GM19468 (cell line): ENCODE measurements at regions not wholly inside any gene's neighbourhood (a gene's known extent, or its start where the extent isn't known, plus 50 kb on each side); places are given as distances from the start of the nearest gene placed in this dataset.
"Not testable (repeated sequence)": the region's sequence is repeated elsewhere in the genome, so short reads cannot be mapped to it uniquely, and the experiment has no call there.

Experiments
- ATAC-seq: cut with Tn5 transposase; IDR thresholded peaks from one replicate; pipeline ENCODE4 v1.9.1; 2021; ENCODE audit warnings: mild to moderate bottlenecking, moderate library complexity, moderate number of reproducible peaks; ENCODE audit not compliant: unreplicated experiment; ENCODE audit errors: extremely low read depth

- no peak for ATAC-seq
These were observed 449.6 kb upstream of the CDH20 start for GRCh38 chr18:60883587-60883986.

DNA sequence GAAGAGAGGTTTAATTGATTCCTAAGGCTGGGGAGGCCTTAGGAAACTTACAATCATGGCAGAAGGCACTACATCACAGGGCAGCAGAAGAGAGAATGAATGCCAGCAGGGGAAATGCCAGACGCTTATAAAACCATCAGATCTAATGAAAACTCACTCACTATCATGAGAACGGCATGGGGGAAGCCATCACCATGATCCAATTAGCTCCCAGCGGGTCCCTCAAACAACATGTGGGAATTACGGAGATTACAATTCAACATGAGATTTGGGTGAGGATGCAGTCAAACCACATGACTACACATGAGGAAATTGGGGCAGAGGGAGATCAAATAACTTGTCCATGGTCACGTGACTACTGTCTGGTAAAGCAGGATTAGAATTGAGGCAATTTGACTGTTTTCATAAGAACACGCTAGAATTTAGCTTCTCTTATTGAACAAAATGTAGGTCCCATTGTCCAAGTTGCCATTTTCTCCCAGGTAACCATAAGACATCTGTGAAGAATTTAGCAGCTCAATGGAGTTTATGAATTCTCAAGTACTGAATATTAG is 445.1 kb upstream of the CDH20 start:
- ATAC-seq: no peak

DNA sequence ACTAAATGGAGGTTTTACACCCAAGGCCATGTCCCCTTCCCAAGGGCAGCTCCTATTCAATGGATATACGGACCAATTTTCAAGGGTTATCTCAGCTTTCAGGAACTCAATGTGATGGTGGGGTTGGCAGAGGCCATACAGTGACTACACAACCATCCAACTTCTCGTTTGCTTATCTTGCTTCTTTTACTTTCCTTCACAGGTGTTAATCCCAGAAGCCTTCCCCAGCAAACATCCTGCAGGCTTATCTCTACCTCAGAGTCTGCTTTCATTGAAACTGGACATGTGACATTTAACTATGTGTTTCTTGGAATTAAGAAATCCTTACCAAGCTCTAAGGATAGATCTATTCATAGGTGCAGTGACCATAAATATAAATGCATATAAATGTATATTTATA is 443.8 kb upstream of the CDH20 start:
- no peak for ATAC-seq

DNA sequence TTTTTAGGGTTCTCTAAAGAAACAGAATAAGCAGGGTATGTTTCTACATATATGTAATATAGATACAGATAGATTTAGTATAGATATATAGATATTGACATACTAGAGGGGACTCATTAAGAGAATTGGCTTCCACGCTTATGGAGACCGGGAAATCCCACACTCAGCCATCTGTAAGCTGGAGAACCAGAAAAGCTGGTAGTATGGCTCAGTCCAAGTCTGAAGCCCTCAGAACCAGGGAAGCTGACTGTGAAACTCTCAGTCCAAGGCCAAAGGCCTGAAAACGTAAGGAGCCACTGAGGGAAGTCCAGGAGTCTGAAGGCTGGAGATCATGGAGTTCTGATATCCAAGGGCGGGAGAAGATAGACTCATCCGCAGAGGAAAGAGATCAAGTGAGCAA is 441.3 kb upstream of the CDH20 start:
- no peak for ATAC-seq

- no peak for ATAC-seq
These were observed 440.8 kb upstream of the CDH20 start for GRCh38 chr18:60892441-60892840.

DNA sequence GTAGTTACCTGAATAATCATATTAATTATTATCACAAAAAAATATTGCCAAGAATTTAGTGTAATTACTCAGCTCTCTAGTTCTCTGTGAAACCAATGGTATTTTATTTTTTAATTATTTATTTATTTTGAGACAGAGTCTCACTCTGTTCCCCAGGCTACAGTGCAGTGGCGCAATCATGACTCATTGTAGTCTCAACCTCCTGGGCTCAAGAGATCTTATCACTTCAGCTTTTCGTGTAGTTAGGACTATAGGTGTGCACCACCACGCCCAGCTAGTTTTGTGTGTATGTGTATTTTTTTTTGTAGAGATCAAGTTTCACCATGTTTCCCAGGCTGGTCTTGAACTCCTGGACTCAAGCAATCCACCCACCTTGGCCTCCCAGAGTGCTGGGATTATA is 440.4 kb upstream of the CDH20 start:
- no peak for ATAC-seq

GRCh38 chr18:60893355-60894097 is 439.7 kb upstream of the CDH20 start:
- ATAC-seq: no peak

DNA sequence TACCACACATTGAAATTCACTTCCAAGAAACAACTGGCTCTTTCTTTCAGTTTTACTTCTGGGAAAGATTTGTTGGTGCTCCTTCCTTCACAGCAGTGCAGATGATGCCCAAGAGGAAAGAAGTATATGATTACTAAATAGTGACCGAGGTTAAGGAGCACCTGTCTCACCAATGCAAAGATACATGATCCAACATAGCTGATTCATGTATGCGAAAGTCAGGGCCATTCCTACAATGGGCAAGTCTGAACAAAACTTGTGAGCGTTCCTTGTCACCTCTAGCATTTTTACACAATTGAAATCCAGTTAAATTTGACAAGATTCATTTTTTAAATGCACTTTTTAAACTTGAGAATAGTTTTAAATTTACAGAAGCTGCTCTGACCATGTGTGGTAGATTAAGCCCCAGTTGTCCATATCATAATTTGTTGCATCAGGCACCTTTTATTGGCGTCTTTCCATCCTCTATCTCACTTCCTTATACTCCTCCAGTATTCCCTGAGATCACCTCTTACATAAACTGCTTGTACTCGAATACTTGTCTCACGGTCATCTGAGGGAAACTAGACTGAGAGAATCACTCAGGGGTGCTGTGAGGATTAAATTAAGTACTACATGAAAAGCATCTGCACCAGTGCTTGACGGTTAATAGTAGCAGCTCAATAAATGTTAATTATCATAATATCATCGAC is 438.8 kb upstream of the CDH20 start:
- no peak for ATAC-seq

DNA sequence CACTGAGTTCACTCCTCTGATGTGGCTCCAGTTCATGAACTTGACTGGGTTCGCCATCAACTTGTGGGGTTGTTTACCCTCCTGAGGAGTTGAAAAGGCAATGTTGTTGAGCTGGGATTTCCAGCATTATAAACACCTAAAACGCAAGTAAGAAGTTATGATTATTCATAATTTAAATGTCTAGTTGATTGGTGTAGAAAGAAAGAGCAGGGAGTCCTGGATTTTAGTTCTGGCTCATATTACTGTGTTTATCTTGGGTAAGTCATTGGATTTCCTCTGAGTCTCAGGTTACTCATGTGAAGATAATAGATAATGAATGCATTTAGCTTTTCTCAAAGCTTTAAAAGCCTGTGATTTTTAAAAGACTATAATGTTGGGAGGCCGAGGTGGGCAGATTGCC is 438.0 kb upstream of the CDH20 start:
- ATAC-seq: no peak

DNA sequence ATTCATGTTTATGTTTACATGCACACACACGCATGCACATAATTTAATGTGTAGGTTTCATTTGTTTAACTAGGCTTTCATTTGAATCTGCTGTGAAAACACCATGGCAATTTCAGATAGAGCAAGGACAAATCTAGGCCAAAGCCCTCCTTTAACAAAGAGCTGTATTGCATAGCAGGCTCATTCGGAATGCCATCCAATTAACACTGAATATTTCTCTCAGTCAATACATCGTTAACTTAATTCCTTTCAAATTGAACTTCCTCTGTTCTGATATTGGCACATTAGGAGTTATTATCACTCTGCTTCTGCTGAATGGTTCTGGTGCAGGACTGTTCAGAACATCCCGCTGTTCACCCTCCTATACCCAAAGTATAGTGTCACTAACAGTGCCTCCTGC is 435.1 kb upstream of the CDH20 start:
- no peak for ATAC-seq

- no peak for ATAC-seq
These were observed 427.5 kb upstream of the CDH20 start for GRCh38 chr18:60905699-60906098.

GRCh38 chr18:60910534-60910933 is 422.7 kb upstream of the CDH20 start:
- ATAC-seq: no peak

DNA sequence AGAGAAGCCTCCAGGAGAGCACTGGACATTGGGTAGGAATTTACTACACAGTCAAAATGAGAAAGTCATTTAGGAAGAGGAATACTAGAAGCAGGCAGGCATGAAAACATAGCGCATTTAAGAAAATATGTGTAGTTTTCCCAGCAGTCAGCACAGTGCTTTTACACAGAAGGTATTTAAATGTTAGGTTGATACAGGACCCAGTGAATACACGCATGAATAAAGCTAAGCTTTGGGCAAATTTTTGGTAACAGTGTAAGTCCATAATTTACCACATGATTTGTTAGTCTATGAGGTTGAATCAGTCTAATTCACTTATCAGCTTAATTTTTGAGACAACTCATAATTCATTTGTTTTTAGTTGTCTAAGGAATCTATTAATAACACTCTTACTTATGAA is 421.7 kb upstream of the CDH20 start:
- ATAC-seq: no peak

DNA sequence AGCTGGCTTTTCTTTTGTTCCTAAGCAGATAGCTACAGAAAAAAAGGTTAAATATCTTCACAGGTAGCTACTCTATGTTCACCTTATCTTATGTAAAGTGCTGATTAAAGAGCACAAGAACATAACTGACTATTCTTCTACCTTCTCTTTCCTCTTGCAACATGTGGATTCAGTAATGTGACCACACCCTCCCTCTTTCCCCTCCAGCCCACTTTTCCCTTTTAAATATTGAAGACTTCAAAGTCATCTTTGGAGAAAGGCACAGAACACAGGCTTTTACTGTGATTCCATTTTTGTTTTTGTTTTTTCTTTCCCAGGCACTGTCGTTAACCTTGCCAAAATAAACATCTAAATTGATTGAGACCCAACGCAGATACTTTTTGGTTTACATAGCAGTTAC is 418.1 kb upstream of the CDH20 start:
- no peak for ATAC-seq

- not testable (repeated sequence) for ATAC-seq
These were observed 414.4 kb upstream of the CDH20 start for GRCh38 chr18:60918862-60919261.

DNA sequence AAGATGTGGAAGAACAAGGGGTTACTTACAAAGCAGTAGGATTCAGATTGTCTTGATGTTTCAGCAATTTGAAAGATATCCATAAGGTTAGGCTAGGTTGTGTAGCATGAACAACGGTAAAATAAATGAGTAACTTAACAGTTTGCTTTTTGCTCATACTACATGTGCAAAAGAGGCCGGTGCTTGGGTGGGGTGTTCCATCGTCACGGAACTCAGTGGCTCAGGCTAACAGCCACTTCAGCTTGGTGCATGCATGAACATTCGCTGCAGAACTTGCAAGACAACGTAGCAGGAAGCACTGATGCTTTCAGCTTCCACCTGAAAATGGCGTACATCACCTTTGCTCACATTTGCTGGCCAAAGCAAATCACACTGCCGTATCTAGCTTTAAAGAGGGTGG is 407.3 kb upstream of the CDH20 start:
- ATAC-seq: no peak

- ATAC-seq: no peak
These were observed 403.3 kb upstream of the CDH20 start for GRCh38 chr18:60929966-60930365.

DNA sequence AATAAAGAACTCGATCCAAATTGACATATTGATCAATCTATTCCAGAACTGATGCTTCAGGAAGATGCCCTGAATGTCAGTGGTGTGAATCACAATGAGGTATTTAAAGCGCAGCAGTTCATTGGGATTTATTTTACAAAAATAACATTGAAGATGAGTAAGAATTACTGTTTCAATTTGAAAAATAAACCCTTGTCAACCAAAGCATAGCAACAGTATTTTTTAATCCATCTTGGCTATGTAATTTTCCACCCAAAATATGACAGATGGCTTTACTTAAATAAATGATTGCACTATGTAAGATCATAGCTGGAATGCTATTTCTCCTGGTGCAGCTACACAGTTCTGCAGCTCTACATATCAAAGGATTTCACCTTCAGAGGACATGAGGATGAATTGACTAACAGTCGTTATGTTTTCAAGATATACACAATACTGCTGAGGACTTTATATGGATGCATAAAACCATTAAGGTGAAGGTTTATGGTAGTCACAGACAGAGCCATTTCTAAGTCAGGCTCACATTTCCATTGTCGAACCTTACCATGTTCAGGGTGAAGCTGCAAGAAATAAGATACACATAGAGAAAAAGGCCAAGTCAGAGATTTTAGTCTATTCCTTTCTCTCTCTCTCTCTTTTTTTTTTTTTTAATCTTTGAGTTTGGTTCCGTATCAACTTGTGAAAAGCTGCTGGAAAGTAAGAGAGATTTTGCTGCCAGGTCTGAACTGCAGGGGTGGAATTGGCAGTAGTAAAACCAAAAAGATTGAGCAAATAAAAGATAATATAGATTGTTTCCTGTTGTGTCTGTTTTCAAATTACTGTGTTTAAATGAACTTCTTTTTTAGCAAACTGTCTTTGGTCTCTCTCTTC is 398.0 kb upstream of the CDH20 start:
- ATAC-seq: no peak

DNA sequence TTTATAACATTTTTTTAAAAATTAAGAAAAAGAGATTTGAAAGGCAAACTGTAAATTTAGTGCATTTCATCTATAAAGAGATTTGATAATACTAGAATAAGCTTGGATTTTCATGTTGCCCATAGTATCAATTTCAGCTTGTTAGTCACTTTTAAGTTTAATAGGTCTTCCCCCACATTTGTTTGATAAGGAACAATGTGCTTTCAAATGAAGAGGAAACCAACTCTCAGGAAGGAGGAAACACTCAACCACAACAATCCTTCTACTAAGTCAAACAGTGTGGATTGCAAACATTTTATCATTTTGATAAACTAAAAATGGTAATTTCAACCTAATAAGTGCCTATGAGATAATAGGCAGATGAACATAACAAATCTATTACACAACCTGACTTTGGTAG is 397.1 kb upstream of the CDH20 start:
- ATAC-seq: no peak

DNA sequence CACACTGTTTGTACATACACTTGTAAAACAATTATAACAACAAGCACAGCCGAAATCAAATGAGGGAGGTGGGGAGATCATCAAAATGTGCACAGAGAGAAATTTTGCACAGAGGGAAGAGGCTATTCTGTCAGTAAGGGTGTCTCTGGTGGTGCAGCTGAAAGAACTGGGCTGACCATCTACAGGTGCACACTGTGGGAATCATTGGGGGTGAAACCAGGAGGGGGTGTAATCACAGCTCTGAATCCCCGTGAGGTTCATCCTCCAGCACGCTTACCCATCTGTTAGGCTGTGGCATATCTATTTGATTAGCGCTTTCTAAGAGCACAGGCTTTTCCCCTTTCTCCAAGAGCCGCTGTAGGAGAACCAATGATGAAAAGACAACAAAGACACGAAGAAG is 389.9 kb upstream of the CDH20 start:
- ATAC-seq: no peak

DNA sequence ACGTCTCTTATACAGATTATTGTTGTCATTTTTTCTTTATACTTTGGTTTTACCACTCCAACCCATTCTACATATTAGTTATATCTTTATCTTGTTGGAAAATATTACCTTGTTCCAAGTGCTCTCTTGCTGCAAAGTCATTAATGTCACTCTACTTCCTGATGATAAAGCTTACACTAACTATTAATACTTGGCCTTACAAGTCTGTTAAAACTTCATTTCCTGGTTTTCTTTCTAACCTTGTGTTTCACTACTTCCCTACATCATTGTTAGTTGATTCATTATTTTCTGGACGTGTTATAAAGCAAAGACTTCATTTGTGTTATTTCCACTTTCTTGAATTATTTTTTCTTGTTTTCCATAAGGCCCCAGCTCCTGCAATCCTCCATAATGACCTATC is 382.6 kb upstream of the CDH20 start:
- ATAC-seq: no peak
